Left colon (tissue), 2 donors: ENCODE measurements at regions not wholly inside any gene's neighbourhood (a gene's known extent, or its start where the extent isn't known, plus 50 kb on each side); places are given as distances from the start of the nearest gene placed in this dataset.

Experiments used
- ATAC-seq: fragments of 200-7000 bp; cut with Tn5 transposase; one replicate; pipeline ENCODE4 v1.9.1; 2020; ENCODE audit warnings: mild to moderate bottlenecking, moderate library complexity
- DNase-seq, 2 donors: peaks; one replicate each; pipeline ENCODE4 v3.0.0-alpha.2; 2020
- intact Hi-C, 2 donors: fragments of 100-400 bp; cut with DNase I in 1 of 2; cut with micrococcal nuclease in 1 of 2; formaldehyde crosslinking; loops; one replicate each; pipeline versions ENCODE4 v1.11.2 to v1.14.0; 2022; cut with DNase I, micrococcal nuclease
- donor health status: DM: no; HTN: no; CAD: no.
- donor health status: DM: yes; HTN: yes; CAD: no.

- DNase-seq (no peak), ATAC-seq (no peak)
- intact Hi-C loops = no loop called here
Observed at GRCh38 chr7:47696152-47696710, 114.3 kb upstream of the TNS3 start.

- intact Hi-C loops = no loop called here
- no peak for DNase-seq
- ATAC-seq = no peak
Observed at GRCh38 chr7:47693216-47693615, 111.3 kb upstream of the TNS3 start.

GRCh38 chr7:47691988-47692387 is 110.1 kb upstream of the TNS3 start:
- ATAC-seq (no peak), DNase-seq (no peak)
- intact Hi-C loops = no loop called here

- DNase-seq (no peak), ATAC-seq (no peak)
- intact Hi-C loops = no loop called here
Observed at GRCh38 chr7:47690902-47691558, 109.1 kb upstream of the TNS3 start.

- DNase-seq (no peak), ATAC-seq (no peak)
- intact Hi-C loops = no loop called here
Observed at GRCh38 chr7:47689558-47689957, 107.6 kb upstream of the TNS3 start.

GRCh38 chr7:47688311-47689100 is 106.6 kb upstream of the TNS3 start:
- ATAC-seq (no peak), DNase-seq (no peak)
- intact Hi-C loops = no loop called here

GRCh38 chr7:47685712-47686376 is 103.9 kb upstream of the TNS3 start:
- intact Hi-C loops = no loop called here
- DNase-seq (no peak), ATAC-seq (no peak)

- DNase-seq (no peak), ATAC-seq (no peak)
- intact Hi-C loops = no loop called here
Observed at GRCh38 chr7:47685151-47685550, 103.2 kb upstream of the TNS3 start.

GRCh38 chr7:47684728-47685127 is 102.8 kb upstream of the TNS3 start:
- no peak for DNase-seq
- intact Hi-C loops = no loop called here
- ATAC-seq = no peak

GRCh38 chr7:47683485-47683898 is 101.6 kb upstream of the TNS3 start:
- ATAC-seq (no peak), DNase-seq (no peak)
- intact Hi-C loops = no loop called here

GRCh38 chr7:47682874-47683273 is 101.0 kb upstream of the TNS3 start:
- intact Hi-C loops = no loop called here
- DNase-seq = no peak
- no peak for ATAC-seq

GRCh38 chr7:47681249-47681810 is 99.4 kb upstream of the TNS3 start:
- intact Hi-C loops = no loop called here
- ATAC-seq = no peak
- no peak for DNase-seq

- no peak for DNase-seq
- ATAC-seq = no peak
- intact Hi-C loops = no loop called here
Observed at GRCh38 chr7:47678641-47679380, 96.9 kb upstream of the TNS3 start.

- ATAC-seq (no peak), DNase-seq (no peak)
- intact Hi-C loops = no loop called here
Observed at GRCh38 chr7:47677664-47678063, 95.8 kb upstream of the TNS3 start.

GRCh38 chr7:47677093-47677492 is 95.2 kb upstream of the TNS3 start:
- ATAC-seq (no peak), DNase-seq (no peak)
- intact Hi-C loops = no loop called here

GRCh38 chr7:47672977-47673381 is 91.1 kb upstream of the TNS3 start:
- intact Hi-C loops = no loop called here
- ATAC-seq = no peak
- no peak for DNase-seq

GRCh38 chr7:47672271-47672791 is 90.4 kb upstream of the TNS3 start:
- no peak for DNase-seq
- ATAC-seq = no peak
- intact Hi-C loops = no loop called here

- DNase-seq (no peak), ATAC-seq (no peak)
- intact Hi-C loops = no loop called here
Observed at GRCh38 chr7:47671358-47671757, 89.4 kb upstream of the TNS3 start.

- DNase-seq = peak; percentile 19 to 49
- peak; percentile 40 for ATAC-seq
- intact Hi-C loops = no loop called here
Observed at GRCh38 chr7:47670729-47671128, 88.8 kb upstream of the TNS3 start.
